ENCODE measurements at regions not wholly inside any gene's neighbourhood (a gene's known extent, or its start where the extent isn't known, plus 50 kb on each side); places are given as distances from the start of the nearest gene placed in this dataset. TPM values are rescaled to one million over a fixed set of nuclear protein-coding genes. Genes with fewer than 3 reads are reported as not detected.

- CTCF ChIA-PET, result interaction anchor here (0.6 to 1.3 kb wide), 3 partner anchors 20 to 368 kb away, joined by 3 to 4 read pairs (median 3); no protein-coding TSS in a partner anchor
Observed at GRCh38 chr5:129400395-129400983, 59.6 kb upstream of the ADAMTS19 start.

GRCh38 chr5:129405222-129405621 lies 54.9 kb upstream of the ADAMTS19 start:
- no peak for TF ChIP-seq CTCF (IDR thresholded peaks at IDR 0.05; ENCODE audit: insufficient read depth, low read depth, low read length)
- H3K27me3 ChIP-seq (ENCODE audit: control insufficient read depth, insufficient read depth, low read length), result no peaks in the 10 kb centered on the region
- no peaks in the 10 kb centered on the region for H3K36me3 ChIP-seq (ENCODE audit: control insufficient read depth, insufficient read depth, low read length)
- DNase-seq (ENCODE audit: low read depth), result no peak
- CTCF ChIA-PET, result no interaction called here
- H3K4me3 ChIP-seq (ENCODE audit: low read depth, low read length), result no peak overlapping the region
- POLR2A ChIA-PET, result no interaction called here

More at GRCh38 chr5:129400395-129400983, 59.6 kb upstream of the ADAMTS19 start:
- Histone ChIP-seq H3K4me3 (ENCODE audit: low read depth, low read length) (no peak overlapping the region), H3K36me3 (ENCODE audit: control insufficient read depth, insufficient read depth, low read length) (no peaks in the 10 kb centered on the region), H3K27me3 (ENCODE audit: control insufficient read depth, insufficient read depth, low read length) (no peaks in the 10 kb centered on the region)
- no peak for DNase-seq (ENCODE audit: low read depth)
- peak; percentile 23; the same call in 1 of the 2 replicates for TF ChIP-seq CTCF (IDR thresholded peaks at IDR 0.05; ENCODE audit: insufficient read depth, low read depth, low read length)
- POLR2A ChIA-PET, result interaction anchor here (0.7 kb wide), 1 partner anchor 376 kb away, joined by 4 read pairs; no protein-coding TSS in a partner anchor

GRCh38 chr5:129406440-129406839 lies 53.7 kb upstream of the ADAMTS19 start:
- Histone ChIP-seq H3K36me3 (ENCODE audit: control insufficient read depth, insufficient read depth, low read length) (no peaks in the 10 kb centered on the region), H3K27me3 (ENCODE audit: control insufficient read depth, insufficient read depth, low read length) (no peaks in the 10 kb centered on the region), H3K4me3 (ENCODE audit: low read depth, low read length) (no peak overlapping the region)
- no peak for TF ChIP-seq CTCF (IDR thresholded peaks at IDR 0.05; ENCODE audit: insufficient read depth, low read depth, low read length)
- ChIA-PET CTCF (no interaction called here), POLR2A (no interaction called here)
- DNase-seq (ENCODE audit: low read depth), result no peak

Small RNA genes lying in the stretch of these regions (small RNA-seq; reads per million reads assigned to genes)
- not detected for gene MIR4460 (ENCODE audit: insufficient read length, low read depth, low replicate concordance)

Measured in BJ (cell line).